ENCODE measurements at regions not wholly inside any gene's neighbourhood (a gene's known extent, or its start where the extent isn't known, plus 50 kb on each side); places are given as distances from the start of the nearest gene placed in this dataset.

DNA sequence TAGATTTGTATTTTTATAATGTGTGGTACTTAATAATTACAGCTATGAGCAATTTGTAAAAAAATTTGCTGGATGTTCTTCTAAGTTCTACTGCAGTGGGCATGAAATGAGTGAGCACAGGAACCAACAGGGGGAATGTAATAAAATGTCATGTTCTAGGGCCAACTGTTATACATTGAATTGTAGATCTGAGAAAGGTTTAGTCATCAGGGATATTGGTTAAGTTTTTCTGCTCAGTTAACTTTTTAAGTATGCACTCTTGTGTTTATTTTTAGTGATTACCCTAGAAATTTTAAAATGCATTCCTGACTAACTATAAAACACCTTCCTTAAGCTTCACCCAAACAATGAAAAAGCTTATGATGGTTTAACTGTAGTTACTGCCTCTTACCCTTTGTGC lies 101.8 kb downstream of the CAND1 start:
- Mint-ChIP-seq H3K27me3 (ENCODE audit: low read depth) (no peaks in the 10 kb centered on the region), H3K36me3 (ENCODE audit: insufficient read depth) (peaks cover 1% of the 10 kb centered on the region)

DNA sequence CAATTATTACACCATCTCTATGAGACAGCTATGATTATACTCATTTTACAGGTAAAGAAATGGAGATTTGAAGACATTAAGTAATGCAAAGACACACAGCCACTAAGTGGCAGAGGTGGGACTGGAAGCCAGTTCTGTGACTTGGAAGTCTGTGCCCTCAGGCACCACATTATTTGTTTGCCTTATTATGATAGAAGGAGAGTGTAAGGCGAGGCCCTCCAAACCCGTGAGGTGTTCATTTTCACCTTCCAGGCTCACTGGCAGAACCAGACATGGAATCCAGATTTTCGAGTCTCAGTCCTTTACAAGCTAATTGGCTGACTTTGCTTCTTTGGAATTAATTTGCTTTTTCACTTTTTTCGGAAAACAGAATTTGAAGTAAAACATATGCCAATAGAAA lies 107.9 kb downstream of the CAND1 start:
- H3K9me3 Mint-ChIP-seq = peaks cover 13% of the 10 kb centered on the region
- DNase-seq (no peak), ATAC-seq (no peak)
- no peaks in the 10 kb centered on the region for H3K4me1 Mint-ChIP-seq (ENCODE audit: low read depth)
- no peak overlapping the region for H3K4me3 Mint-ChIP-seq
- no peaks in the 10 kb centered on the region for H3K27me3 Mint-ChIP-seq (ENCODE audit: low read depth)
- peaks cover 1% of the 10 kb centered on the region for H3K36me3 Mint-ChIP-seq (ENCODE audit: insufficient read depth)

More for the DNA sequence above, 101.8 kb downstream of the CAND1 start:
- Mint-ChIP-seq H3K4me1 (ENCODE audit: low read depth) (no peaks in the 10 kb centered on the region), H3K4me3 (no peak overlapping the region), H3K9me3 (peaks cover 9% of the 10 kb centered on the region)
- ATAC-seq = no peak
- DNase-seq = no peak

GRCh38 chr12:67377541-67377940 lies 108.4 kb downstream of the CAND1 start:
- no peak for DNase-seq
- Mint-ChIP-seq H3K4me1 (ENCODE audit: low read depth) (peaks cover 3% of the 10 kb centered on the region), H3K4me3 (no peak overlapping the region), H3K9me3 (peaks cover 9% of the 10 kb centered on the region), H3K27me3 (ENCODE audit: low read depth) (no peaks in the 10 kb centered on the region), H3K36me3 (ENCODE audit: insufficient read depth) (no peaks in the 10 kb centered on the region)
- ATAC-seq = no peak

GRCh38 chr12:67382241-67382871 lies 113.2 kb downstream of the CAND1 start:
- Mint-ChIP-seq H3K27me3 (ENCODE audit: low read depth) (no peaks in the 10 kb centered on the region), H3K4me1 (ENCODE audit: low read depth) (peaks cover 5% of the 10 kb centered on the region)

DNA sequence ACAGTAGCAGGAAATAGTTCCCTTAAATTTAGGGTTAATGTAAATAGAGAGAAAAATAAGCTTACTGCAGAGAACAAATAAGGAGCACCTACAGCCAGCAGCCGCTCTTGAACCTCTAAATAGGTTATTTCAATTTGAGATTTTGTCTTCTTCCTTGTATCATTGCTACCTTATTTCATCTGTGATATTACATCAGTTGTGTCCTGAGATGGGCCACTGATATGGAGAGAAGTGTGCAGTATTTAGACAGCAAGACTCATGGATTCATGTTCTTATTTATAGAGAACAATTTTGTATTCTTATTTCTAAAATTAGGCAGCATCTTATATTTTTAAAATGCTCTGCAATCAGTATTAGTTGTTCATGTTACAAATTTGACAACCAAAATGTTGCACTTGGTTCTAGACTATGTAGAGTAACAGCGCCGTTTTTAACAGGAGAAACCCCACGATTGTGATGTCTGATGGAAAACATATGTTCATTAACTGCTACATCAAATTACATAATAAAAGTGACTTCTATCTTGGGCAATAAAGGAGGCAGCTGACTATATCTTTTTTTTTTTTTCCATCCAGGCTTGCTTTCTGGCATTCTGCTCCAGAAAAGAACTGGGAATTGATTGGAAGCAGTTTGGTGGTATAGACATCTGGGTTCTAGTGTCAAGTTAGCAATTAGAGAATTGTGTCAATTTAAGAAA lies 117.9 kb downstream of the CAND1 start:
- Mint-ChIP-seq H3K4me3 (no peak overlapping the region), H3K9me3 (no peaks in the 10 kb centered on the region), H3K27me3 (ENCODE audit: low read depth) (no peaks in the 10 kb centered on the region), H3K36me3 (ENCODE audit: insufficient read depth) (no peaks in the 10 kb centered on the region), H3K4me1 (ENCODE audit: low read depth) (peaks cover 5% of the 10 kb centered on the region)
- ATAC-seq (no peak), DNase-seq (no peak)

More at GRCh38 chr12:67382241-67382871, 113.2 kb downstream of the CAND1 start:
- H3K4me3 Mint-ChIP-seq = no peak overlapping the region
- H3K9me3 Mint-ChIP-seq = peaks cover 5% of the 10 kb centered on the region
- ATAC-seq (no peak), DNase-seq (no peak)
- H3K36me3 Mint-ChIP-seq (ENCODE audit: insufficient read depth) = no peaks in the 10 kb centered on the region

GRCh38 chr12:67388331-67389138 lies 119.4 kb downstream of the CAND1 start:
- H3K36me3 Mint-ChIP-seq (ENCODE audit: insufficient read depth) = no peaks in the 10 kb centered on the region

DNA sequence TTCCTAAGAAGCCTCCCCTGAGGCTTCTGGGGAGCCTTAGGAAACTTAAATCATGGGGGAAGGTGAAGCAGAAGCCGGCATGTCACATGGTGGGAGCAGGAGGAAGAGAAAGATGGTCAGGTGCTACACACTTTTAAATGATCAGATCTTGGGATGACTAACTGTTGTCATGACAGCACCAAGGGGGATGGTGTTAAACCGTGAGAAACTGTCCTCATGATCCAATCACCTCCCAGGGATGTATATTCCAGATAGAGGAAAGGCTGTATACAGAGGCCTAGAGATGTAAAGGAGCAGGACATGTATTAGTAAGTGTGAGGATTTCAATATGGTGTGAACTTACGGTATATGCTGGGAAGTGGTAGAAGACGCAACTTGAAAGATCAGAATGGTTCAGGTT lies 121.1 kb downstream of the CAND1 start:
- DNase-seq = no peak
- Mint-ChIP-seq H3K4me1 (ENCODE audit: low read depth) (no peaks in the 10 kb centered on the region), H3K27me3 (ENCODE audit: low read depth) (no peaks in the 10 kb centered on the region), H3K4me3 (no peak overlapping the region), H3K9me3 (no peaks in the 10 kb centered on the region), H3K36me3 (ENCODE audit: insufficient read depth) (no peaks in the 10 kb centered on the region)
- ATAC-seq = no peak

More at GRCh38 chr12:67388331-67389138, 119.4 kb downstream of the CAND1 start:
- H3K9me3 Mint-ChIP-seq = no peaks in the 10 kb centered on the region
- H3K4me3 Mint-ChIP-seq = no peak overlapping the region
- no peaks in the 10 kb centered on the region for H3K27me3 Mint-ChIP-seq (ENCODE audit: low read depth)
- H3K4me1 Mint-ChIP-seq (ENCODE audit: low read depth) = no peaks in the 10 kb centered on the region
- DNase-seq (no peak), ATAC-seq (no peak)

DNA sequence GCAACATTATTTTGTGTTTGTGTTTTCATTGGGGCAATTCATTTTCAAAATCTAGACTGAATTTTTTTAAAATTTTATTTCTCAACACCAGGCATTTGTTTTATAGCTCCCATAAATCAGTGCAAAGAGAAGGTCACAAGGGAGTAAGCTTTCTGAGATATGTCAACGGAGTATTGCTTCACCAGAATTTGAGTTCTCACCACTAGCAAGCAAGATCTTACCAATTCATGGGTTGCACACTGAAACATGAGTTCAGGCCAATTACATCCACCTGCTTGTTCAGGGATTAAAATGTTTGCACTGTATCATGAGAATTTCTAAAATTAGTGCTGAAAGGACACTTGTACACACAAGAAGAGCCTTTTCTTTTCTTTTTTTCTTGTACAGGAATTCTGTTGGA lies 121.9 kb downstream of the CAND1 start:
- ATAC-seq (no peak), DNase-seq (no peak)
- H3K9me3 Mint-ChIP-seq = no peaks in the 10 kb centered on the region
- no peaks in the 10 kb centered on the region for H3K4me1 Mint-ChIP-seq (ENCODE audit: low read depth)
- H3K27me3 Mint-ChIP-seq (ENCODE audit: low read depth) = no peaks in the 10 kb centered on the region
- H3K4me3 Mint-ChIP-seq = no peak overlapping the region
- no peaks in the 10 kb centered on the region for H3K36me3 Mint-ChIP-seq (ENCODE audit: insufficient read depth)

DNA sequence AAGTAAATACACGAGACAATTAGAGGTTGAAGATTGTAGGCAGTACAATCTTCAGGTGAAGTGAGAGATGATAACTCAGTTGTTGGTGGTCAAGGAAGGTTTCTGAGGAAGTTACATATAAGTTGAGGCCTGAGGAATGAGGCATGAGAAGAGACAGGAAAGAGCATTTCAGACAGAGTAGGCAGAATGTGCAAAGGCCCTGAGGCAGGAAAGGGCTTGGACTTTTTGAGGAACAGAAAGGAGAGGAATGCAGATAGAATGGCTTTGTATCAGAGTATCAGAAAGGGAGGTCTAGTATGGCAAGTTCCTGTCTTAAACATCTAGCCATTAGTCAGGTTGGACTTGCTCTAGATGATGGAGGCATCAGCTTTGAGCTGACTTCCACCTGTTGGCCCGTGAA lies 122.5 kb downstream of the CAND1 start:
- Mint-ChIP-seq H3K4me1 (ENCODE audit: low read depth) (no peaks in the 10 kb centered on the region), H3K36me3 (ENCODE audit: insufficient read depth) (no peaks in the 10 kb centered on the region), H3K4me3 (no peak overlapping the region), H3K9me3 (no peaks in the 10 kb centered on the region), H3K27me3 (ENCODE audit: low read depth) (no peaks in the 10 kb centered on the region)
- ATAC-seq (no peak), DNase-seq (no peak)

DNA sequence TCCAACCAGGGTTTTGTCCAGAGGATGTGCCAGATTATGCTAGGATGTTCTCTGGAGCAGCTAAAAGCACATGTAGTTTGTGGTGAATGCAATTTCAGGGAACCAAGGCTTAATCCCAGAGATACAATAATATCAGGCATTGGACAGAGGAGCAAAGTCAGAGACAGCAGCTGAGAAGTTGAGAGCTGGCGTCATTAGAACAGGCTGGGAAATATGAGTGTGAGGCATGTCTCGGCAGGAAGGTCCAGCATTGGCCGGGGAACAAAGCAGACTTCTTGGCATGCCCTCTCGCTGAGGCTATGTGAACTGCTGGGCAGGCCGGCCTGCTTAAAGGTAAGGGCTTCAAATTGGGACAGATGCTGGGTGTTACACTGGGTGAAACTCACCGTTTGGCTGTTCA lies 125.4 kb downstream of the CAND1 start:
- Mint-ChIP-seq H3K4me1 (ENCODE audit: low read depth) (no peaks in the 10 kb centered on the region), H3K36me3 (ENCODE audit: insufficient read depth) (no peaks in the 10 kb centered on the region), H3K4me3 (no peak overlapping the region), H3K9me3 (no peaks in the 10 kb centered on the region), H3K27me3 (ENCODE audit: low read depth) (no peaks in the 10 kb centered on the region)
- ATAC-seq (no peak), DNase-seq (no peak)

DNA sequence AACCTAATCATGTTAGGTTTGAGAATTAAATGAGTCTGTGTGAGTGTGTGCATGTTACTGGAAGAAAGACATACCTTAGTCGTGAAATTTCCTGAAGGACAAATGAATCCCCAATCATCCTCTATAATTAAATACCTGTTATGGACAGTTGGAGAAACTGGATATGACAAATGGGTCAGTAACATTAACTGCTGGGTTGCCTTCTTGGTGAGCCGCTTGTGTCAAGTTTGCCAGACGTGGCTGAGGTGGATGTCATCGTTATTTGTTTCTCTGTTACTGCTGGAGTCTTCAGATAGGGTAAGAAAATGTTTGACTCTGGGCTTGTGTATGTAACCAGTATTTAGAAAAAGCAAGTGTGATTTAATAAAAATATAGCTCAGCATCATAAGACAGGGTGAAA lies 131.6 kb downstream of the CAND1 start:
- Mint-ChIP-seq H3K27me3 (ENCODE audit: low read depth) (no peaks in the 10 kb centered on the region), H3K4me1 (ENCODE audit: low read depth) (no peaks in the 10 kb centered on the region), H3K36me3 (ENCODE audit: insufficient read depth) (no peaks in the 10 kb centered on the region), H3K4me3 (no peak overlapping the region), H3K9me3 (peaks cover 3% of the 10 kb centered on the region)
- ATAC-seq (no peak), DNase-seq (no peak)

GRCh38 chr12:67410246-67410645 lies 141.1 kb downstream of the CAND1 start:
- no peaks in the 10 kb centered on the region for H3K27me3 Mint-ChIP-seq (ENCODE audit: low read depth)
- DNase-seq (no peak), ATAC-seq (no peak)
- no peaks in the 10 kb centered on the region for H3K4me1 Mint-ChIP-seq (ENCODE audit: low read depth)
- H3K4me3 Mint-ChIP-seq = no peak overlapping the region
- H3K36me3 Mint-ChIP-seq (ENCODE audit: insufficient read depth) = peaks cover 4% of the 10 kb centered on the region
- H3K9me3 Mint-ChIP-seq = peaks cover 13% of the 10 kb centered on the region

DNA sequence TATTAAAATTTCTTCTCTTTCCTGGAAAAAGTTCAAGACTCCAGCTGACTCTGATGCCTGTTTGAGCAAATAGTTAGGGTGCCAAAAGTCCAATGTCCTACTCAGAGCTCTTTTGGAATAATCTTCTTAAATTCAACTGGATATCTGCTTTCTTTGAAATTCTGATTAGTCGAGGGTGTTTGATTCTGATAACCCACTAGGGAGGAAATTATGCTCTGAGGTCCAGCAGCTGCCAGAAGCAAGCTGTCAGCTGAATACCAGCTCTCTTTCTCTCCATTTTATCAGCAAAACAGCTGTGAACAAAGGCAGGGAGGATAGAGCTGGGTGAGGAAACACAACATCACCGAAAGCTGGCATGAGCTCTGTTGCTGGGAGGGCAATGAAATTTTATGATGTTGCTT lies 141.5 kb downstream of the CAND1 start:
- Mint-ChIP-seq H3K27me3 (ENCODE audit: low read depth) (no peaks in the 10 kb centered on the region), H3K9me3 (peaks cover 10% of the 10 kb centered on the region), H3K4me3 (no peak overlapping the region), H3K36me3 (ENCODE audit: insufficient read depth) (peaks cover 4% of the 10 kb centered on the region), H3K4me1 (ENCODE audit: low read depth) (no peaks in the 10 kb centered on the region)
- no peak for DNase-seq
- no peak for ATAC-seq

GRCh38 chr12:67411562-67411961 lies 142.4 kb downstream of the CAND1 start:
- H3K27me3 Mint-ChIP-seq (ENCODE audit: low read depth) = no peaks in the 10 kb centered on the region
- H3K36me3 Mint-ChIP-seq (ENCODE audit: insufficient read depth) = peaks cover 2% of the 10 kb centered on the region
- ATAC-seq (no peak), DNase-seq (no peak)
- H3K4me1 Mint-ChIP-seq (ENCODE audit: low read depth) = no peaks in the 10 kb centered on the region
- H3K4me3 Mint-ChIP-seq = no peak overlapping the region
- H3K9me3 Mint-ChIP-seq = peaks cover 4% of the 10 kb centered on the region

DNA sequence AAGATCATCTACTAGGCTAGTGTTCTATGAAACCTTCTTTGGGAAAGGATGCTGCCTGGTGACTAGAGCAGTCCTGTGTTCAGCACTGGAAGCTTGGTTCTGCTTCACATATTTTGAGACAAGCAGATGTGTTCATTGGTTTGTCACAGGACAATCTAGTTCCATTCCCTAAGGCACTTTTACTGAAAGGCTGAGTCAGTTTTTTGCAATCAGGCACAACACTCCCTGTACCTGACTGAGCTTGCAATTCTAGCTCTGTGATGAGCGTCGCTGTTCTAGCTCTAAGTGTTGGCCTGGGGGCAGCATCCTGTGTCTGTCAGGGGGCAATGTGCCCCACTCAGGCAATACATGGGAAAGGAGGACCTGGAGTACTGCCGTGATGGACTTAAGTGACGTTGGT lies 144.4 kb downstream of the CAND1 start:
- H3K4me3 Mint-ChIP-seq = no peak overlapping the region
- H3K9me3 Mint-ChIP-seq = peaks cover 4% of the 10 kb centered on the region
- H3K4me1 Mint-ChIP-seq (ENCODE audit: low read depth) = no peaks in the 10 kb centered on the region
- ATAC-seq = no peak
- peaks cover 2% of the 10 kb centered on the region for H3K36me3 Mint-ChIP-seq (ENCODE audit: insufficient read depth)
- DNase-seq = no peak
- H3K27me3 Mint-ChIP-seq (ENCODE audit: low read depth) = no peaks in the 10 kb centered on the region

Data from activated T-cell treated with anti-CD3 and anti-CD28 coated beads, Interleukin-2, amount 50 U/mL, for 4 hours (primary cell).